HG02884 (cell line): ENCODE measurements at regions not wholly inside any gene's neighbourhood (a gene's known extent, or its start where the extent isn't known, plus 50 kb on each side); places are given as distances from the start of the nearest gene placed in this dataset.

ENCODE experiments used
- ATAC-seq: cut with Tn5 transposase; IDR thresholded peaks from one replicate; pipeline ENCODE4 v1.9.1; 2021; ENCODE audit warnings: mild to moderate bottlenecking, moderate library complexity; ENCODE audit not compliant: unreplicated experiment

- no peak for ATAC-seq
Observed at GRCh38 chr4:45119376-45119775, 393.0 kb upstream of the GNPDA2 start.

- no peak for ATAC-seq
Observed at GRCh38 chr4:45102716-45103115, 376.4 kb upstream of the GNPDA2 start.

- no peak for ATAC-seq
Observed at GRCh38 chr4:45100956-45101818, 374.8 kb upstream of the GNPDA2 start.

- ATAC-seq: no peak
Observed at GRCh38 chr4:45099471-45099870, 373.1 kb upstream of the GNPDA2 start.

- ATAC-seq: no peak
Observed at GRCh38 chr4:45094684-45095083, 368.3 kb upstream of the GNPDA2 start.

GRCh38 chr4:45082101-45082500 is 355.7 kb upstream of the GNPDA2 start:
- no peak for ATAC-seq

GRCh38 chr4:45079616-45080015 is 353.3 kb upstream of the GNPDA2 start:
- ATAC-seq: no peak

- no peak for ATAC-seq
Observed at GRCh38 chr4:45078201-45078600, 351.8 kb upstream of the GNPDA2 start.

GRCh38 chr4:45072981-45073380 is 346.6 kb upstream of the GNPDA2 start:
- ATAC-seq: no peak

- no peak for ATAC-seq
Observed at GRCh38 chr4:45064741-45065140, 338.4 kb upstream of the GNPDA2 start.

- ATAC-seq: no peak
Observed at GRCh38 chr4:45063696-45064095, 337.3 kb upstream of the GNPDA2 start.

GRCh38 chr4:45062935-45063545 is 336.7 kb upstream of the GNPDA2 start:
- no peak for ATAC-seq

GRCh38 chr4:45043911-45044310 is 317.6 kb upstream of the GNPDA2 start:
- ATAC-seq: no peak

GRCh38 chr4:45036677-45037076 is 310.3 kb upstream of the GNPDA2 start:
- ATAC-seq: no peak

- no peak for ATAC-seq
Observed at GRCh38 chr4:45033676-45034419, 307.5 kb upstream of the GNPDA2 start.

GRCh38 chr4:45030059-45030458 is 303.7 kb upstream of the GNPDA2 start:
- ATAC-seq: no peak

- no peak for ATAC-seq
Observed at GRCh38 chr4:45007508-45007907, 281.2 kb upstream of the GNPDA2 start.

- ATAC-seq: no peak
Observed at GRCh38 chr4:45006078-45006477, 279.7 kb upstream of the GNPDA2 start.

GRCh38 chr4:45004847-45005565 is 278.6 kb upstream of the GNPDA2 start:
- no peak for ATAC-seq

GRCh38 chr4:45004326-45004725 is 278.0 kb upstream of the GNPDA2 start:
- no peak for ATAC-seq

GRCh38 chr4:44996276-44996845 is 270.0 kb upstream of the GNPDA2 start:
- ATAC-seq: no peak
